Suprapubic skin (tissue), 4 donors: ENCODE measurements at regions not wholly inside any gene's neighbourhood (a gene's known extent, or its start where the extent isn't known, plus 50 kb on each side); places are given as distances from the start of the nearest gene placed in this dataset.

Experiments used
- POLR2A ChIP-seq, 2 donors: fragments of 450-650 bp; IDR thresholded peaks; one replicate each; pipeline ENCODE4 v1.6.1; 2017; ENCODE audit warnings: antibody characterized with exemption in 2 of 2, mild to moderate bottlenecking in 2 of 2, moderate library complexity in 2 of 2
- POLR2AphosphoS5 ChIP-seq, 3 donors: sonication (generic); formaldehyde crosslinking; IDR thresholded peaks; one replicate each; pipeline ENCODE4 v1.6.1; 2017; ENCODE audit warnings: antibody characterized with exemption in 3 of 3

- TF ChIP-seq POLR2A (IDR thresholded peaks at IDR 0.05) (no peak), POLR2AphosphoS5 (IDR thresholded peaks at IDR 0.05) (no peak)
Observed at GRCh38 chr6:27747637-27748036, 164.6 kb downstream of the OR2B2 start.
